ENCODE measurements at regions not wholly inside any gene's neighbourhood (a gene's known extent, or its start where the extent isn't known, plus 50 kb on each side); places are given as distances from the start of the nearest gene placed in this dataset.

DNA sequence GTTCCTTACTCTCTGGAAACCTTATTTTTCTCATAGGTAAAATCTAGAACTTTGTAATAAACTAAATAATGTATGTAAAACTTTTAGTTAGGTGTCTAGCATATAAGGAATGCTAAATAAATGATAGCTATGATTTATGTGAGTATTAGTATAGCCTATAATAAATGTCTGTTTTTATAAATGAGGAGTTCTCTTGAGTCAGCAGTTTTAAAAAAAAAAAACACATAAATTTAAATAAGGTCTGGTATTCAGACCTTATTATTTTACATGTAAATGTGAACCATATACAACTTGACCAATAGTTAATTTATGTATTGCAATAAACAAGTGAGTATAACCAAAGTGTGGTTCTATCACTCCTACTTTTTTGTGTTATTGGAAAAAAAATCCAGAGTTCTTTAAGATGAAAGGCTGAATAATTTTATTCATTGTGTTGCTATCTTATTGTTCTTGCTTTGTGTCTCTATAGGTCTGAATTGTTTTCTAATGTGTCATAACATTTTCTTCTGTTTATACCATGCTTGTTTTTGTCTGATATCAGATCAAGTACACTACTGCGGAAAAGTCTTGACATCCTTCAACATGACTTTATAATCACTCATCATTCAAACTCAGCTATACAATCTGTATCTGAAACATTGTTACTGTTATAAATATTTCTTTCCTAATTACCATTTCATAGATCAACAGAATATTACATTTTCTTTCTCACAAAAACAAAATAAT, 115.7 kb downstream of the RASSF9 start:
- Histone ChIP-seq H3K36me3 (ENCODE audit: insufficient read depth, low read length, poor library complexity, severe bottlenecking) (no peaks in the 10 kb centered on the region), H3K4me1 (ENCODE audit: insufficient read depth, low read length, poor library complexity, severe bottlenecking) (no peaks in the 10 kb centered on the region), H3K4me3 (ENCODE audit: low read depth, low read length, poor library complexity, severe bottlenecking) (no peak overlapping the region), H3K9me3 (ENCODE audit: low read depth, low read length, poor library complexity, severe bottlenecking) (no peaks in the 10 kb centered on the region), H3K27me3 (replicated peaks; ENCODE audit: insufficient read depth, low read depth, low read length, poor library complexity) (no peaks in the 10 kb centered on the region), H3K27ac (ENCODE audit: low read depth, low read length, poor library complexity, severe bottlenecking) (no peak overlapping the region)
- intact Hi-C loops (cut with micrococcal nuclease; ENCODE audit: unreplicated experiment) = no loop called here
- TF ChIP-seq, protein P1, sequence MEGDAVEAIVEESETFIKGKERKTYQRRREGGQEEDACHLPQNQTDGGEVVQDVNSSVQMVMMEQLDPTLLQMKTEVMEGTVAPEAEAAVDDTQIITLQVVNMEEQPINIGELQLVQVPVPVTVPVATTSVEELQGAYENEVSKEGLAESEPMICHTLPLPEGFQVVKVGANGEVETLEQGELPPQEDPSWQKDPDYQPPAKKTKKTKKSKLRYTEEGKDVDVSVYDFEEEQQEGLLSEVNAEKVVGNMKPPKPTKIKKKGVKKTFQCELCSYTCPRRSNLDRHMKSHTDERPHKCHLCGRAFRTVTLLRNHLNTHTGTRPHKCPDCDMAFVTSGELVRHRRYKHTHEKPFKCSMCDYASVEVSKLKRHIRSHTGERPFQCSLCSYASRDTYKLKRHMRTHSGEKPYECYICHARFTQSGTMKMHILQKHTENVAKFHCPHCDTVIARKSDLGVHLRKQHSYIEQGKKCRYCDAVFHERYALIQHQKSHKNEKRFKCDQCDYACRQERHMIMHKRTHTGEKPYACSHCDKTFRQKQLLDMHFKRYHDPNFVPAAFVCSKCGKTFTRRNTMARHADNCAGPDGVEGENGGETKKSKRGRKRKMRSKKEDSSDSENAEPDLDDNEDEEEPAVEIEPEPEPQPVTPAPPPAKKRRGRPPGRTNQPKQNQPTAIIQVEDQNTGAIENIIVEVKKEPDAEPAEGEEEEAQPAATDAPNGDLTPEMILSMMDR (conservative IDR thresholded peaks at IDR 0.05; ENCODE audit: low read depth, low read length) = no peak
- no peak for TF ChIP-seq EZH2 (IDR thresholded peaks at IDR 0.05; ENCODE audit: borderline replicate concordance, low read depth, low read length, poor library complexity, severe bottlenecking)
- BruUV-seq (replicated peaks) = no TSS peak
- CTCF ChIA-PET = no interaction called here
- POLR2A ChIA-PET (ENCODE audit: low non-redundant PET) = no interaction called here
- no peak for DNase-seq (ENCODE audit: low spot score)

DNA sequence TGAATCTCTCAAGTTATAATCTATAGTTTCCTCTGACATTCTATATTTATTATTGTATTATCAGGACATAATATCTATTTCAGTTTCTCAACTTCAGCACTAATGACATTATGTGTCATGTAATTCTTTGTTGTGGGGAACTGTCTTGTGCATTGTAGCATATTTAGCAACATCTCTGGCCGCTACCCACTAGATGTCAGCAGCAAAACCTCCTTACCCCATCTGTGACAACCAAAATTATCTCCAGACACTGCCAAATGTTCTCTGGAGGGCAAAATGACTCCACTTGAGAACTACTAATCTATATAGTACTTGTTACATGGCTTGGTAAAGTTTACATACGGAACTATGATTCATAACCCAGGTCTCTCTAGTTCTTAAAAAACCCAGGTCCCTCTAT, 110.2 kb downstream of the RASSF9 start:
- Histone ChIP-seq H3K27me3 (replicated peaks; ENCODE audit: insufficient read depth, low read depth, low read length, poor library complexity) (no peaks in the 10 kb centered on the region), H3K4me3 (ENCODE audit: low read depth, low read length, poor library complexity, severe bottlenecking) (no peak overlapping the region), H3K27ac (ENCODE audit: low read depth, low read length, poor library complexity, severe bottlenecking) (no peak overlapping the region), H3K9me3 (ENCODE audit: low read depth, low read length, poor library complexity, severe bottlenecking) (no peaks in the 10 kb centered on the region), H3K36me3 (ENCODE audit: insufficient read depth, low read length, poor library complexity, severe bottlenecking) (no peaks in the 10 kb centered on the region), H3K4me1 (ENCODE audit: insufficient read depth, low read length, poor library complexity, severe bottlenecking) (no peaks in the 10 kb centered on the region)
- CTCF ChIA-PET = no interaction called here
- peak; percentile 49 for DNase-seq (ENCODE audit: low spot score)
- POLR2A ChIA-PET (ENCODE audit: low non-redundant PET) = no interaction called here
- no TSS peak for BruUV-seq (replicated peaks)
- TF ChIP-seq EZH2 (IDR thresholded peaks at IDR 0.05; ENCODE audit: borderline replicate concordance, low read depth, low read length, poor library complexity, severe bottlenecking) = no peak
- TF ChIP-seq, protein P1 (conservative IDR thresholded peaks at IDR 0.05; ENCODE audit: low read depth, low read length) = peak; percentile 34
- intact Hi-C loops (cut with micrococcal nuclease; ENCODE audit: unreplicated experiment) = no loop called here

DNA sequence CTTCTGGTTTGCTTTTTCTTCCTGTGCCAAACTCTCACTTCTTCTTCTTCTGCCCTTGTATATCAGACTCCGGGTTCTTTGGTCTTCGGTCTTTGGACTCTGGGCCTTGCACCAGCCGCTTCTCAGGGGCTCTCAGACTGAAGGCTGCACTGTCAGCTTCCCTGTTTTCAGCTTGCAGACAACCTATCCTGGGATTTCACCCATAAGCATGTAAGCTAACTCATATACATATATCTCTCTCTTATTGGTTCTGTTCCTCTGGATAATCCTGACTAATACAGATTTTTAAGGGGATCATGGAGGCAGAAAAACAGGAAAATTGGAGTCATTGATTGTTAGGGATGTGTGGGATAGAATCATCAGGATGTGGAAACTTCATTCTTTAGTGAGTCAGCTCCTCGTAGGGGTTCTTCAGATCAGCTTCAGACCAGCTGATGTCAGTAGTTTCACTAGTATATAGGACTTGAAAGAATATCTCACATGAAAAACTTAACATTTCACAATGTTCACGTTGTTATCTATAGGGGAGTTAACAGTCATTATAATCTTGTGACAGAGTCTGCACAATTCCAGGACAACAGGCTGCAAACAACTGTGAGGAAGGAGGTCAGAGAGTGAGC, 102.9 kb downstream of the RASSF9 start:
- Histone ChIP-seq H3K27ac (ENCODE audit: low read depth, low read length, poor library complexity, severe bottlenecking) (no peak overlapping the region), H3K4me1 (ENCODE audit: insufficient read depth, low read length, poor library complexity, severe bottlenecking) (no peaks in the 10 kb centered on the region), H3K4me3 (ENCODE audit: low read depth, low read length, poor library complexity, severe bottlenecking) (no peak overlapping the region), H3K9me3 (ENCODE audit: low read depth, low read length, poor library complexity, severe bottlenecking) (no peaks in the 10 kb centered on the region), H3K27me3 (replicated peaks; ENCODE audit: insufficient read depth, low read depth, low read length, poor library complexity) (no peaks in the 10 kb centered on the region), H3K36me3 (ENCODE audit: insufficient read depth, low read length, poor library complexity, severe bottlenecking) (no peaks in the 10 kb centered on the region)
- ChIA-PET POLR2A (ENCODE audit: low non-redundant PET) (no interaction called here), CTCF (no interaction called here)
- intact Hi-C loops (cut with micrococcal nuclease; ENCODE audit: unreplicated experiment) = no loop called here
- TF ChIP-seq EZH2 (IDR thresholded peaks at IDR 0.05; ENCODE audit: borderline replicate concordance, low read depth, low read length, poor library complexity, severe bottlenecking) = no peak
- BruUV-seq (replicated peaks) = no TSS peak
- DNase-seq (ENCODE audit: low spot score) = no peak

DNA sequence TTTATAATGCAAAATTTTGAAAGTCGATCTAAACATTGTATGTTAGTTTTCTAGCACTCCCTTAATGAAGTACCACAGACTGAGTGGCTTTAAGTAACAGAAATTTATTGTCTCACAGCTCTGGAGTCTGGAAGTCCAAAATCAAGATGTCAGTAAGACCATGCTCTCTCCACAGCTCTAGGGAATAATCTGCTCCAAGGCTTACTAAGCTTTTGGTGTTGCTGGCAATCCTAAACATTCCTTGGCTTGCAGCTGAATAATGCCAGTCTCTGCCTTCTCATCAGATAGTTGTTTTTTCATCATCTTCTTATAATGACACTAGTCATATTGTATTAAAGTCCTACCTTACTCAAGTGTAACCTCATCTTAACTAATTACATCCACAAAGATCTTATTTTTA, 102.2 kb downstream of the RASSF9 start:
- Histone ChIP-seq H3K27me3 (replicated peaks; ENCODE audit: insufficient read depth, low read depth, low read length, poor library complexity) (no peaks in the 10 kb centered on the region), H3K36me3 (ENCODE audit: insufficient read depth, low read length, poor library complexity, severe bottlenecking) (no peaks in the 10 kb centered on the region), H3K4me3 (ENCODE audit: low read depth, low read length, poor library complexity, severe bottlenecking) (no peak overlapping the region), H3K27ac (ENCODE audit: low read depth, low read length, poor library complexity, severe bottlenecking) (no peak overlapping the region), H3K9me3 (ENCODE audit: low read depth, low read length, poor library complexity, severe bottlenecking) (no peaks in the 10 kb centered on the region), H3K4me1 (ENCODE audit: insufficient read depth, low read length, poor library complexity, severe bottlenecking) (no peaks in the 10 kb centered on the region)
- intact Hi-C loops (cut with micrococcal nuclease; ENCODE audit: unreplicated experiment) = no loop called here
- BruUV-seq (replicated peaks) = no TSS peak
- DNase-seq (ENCODE audit: low spot score) = no peak
- TF ChIP-seq EZH2 (IDR thresholded peaks at IDR 0.05; ENCODE audit: borderline replicate concordance, low read depth, low read length, poor library complexity, severe bottlenecking) = no peak
- TF ChIP-seq, protein P1 (conservative IDR thresholded peaks at IDR 0.05; ENCODE audit: low read depth, low read length) = no peak
- POLR2A ChIA-PET (ENCODE audit: low non-redundant PET) = no interaction called here
- CTCF ChIA-PET = no interaction called here

All from A673 (cell line).